22Rv1 (cell line): ENCODE measurements at regions not wholly inside any gene's neighbourhood (a gene's known extent, or its start where the extent isn't known, plus 50 kb on each side); places are given as distances from the start of the nearest gene placed in this dataset.

Experiments
- H3K27ac ChIP-seq: fragments of 450-650 bp; 2 replicates; pipeline ENCODE4 v1.5.1; 2017
- ZFX ChIP-seq: fragments of 450-650 bp; IDR thresholded peaks from 2 replicates; pipeline ENCODE4 v1.6.1; 2017; ENCODE audit warnings: antibody characterized with exemption, borderline replicate concordance
- TF ChIP-seq, protein P1 (sequence below): fragments of 450-650 bp; IDR thresholded peaks from 2 replicates; pipeline ENCODE4 v1.5.1; 2017; ENCODE audit warnings: mild to moderate bottlenecking

- no peak overlapping the region for H3K27ac ChIP-seq
- TF ChIP-seq ZFX = no peak
- TF ChIP-seq, protein P1, sequence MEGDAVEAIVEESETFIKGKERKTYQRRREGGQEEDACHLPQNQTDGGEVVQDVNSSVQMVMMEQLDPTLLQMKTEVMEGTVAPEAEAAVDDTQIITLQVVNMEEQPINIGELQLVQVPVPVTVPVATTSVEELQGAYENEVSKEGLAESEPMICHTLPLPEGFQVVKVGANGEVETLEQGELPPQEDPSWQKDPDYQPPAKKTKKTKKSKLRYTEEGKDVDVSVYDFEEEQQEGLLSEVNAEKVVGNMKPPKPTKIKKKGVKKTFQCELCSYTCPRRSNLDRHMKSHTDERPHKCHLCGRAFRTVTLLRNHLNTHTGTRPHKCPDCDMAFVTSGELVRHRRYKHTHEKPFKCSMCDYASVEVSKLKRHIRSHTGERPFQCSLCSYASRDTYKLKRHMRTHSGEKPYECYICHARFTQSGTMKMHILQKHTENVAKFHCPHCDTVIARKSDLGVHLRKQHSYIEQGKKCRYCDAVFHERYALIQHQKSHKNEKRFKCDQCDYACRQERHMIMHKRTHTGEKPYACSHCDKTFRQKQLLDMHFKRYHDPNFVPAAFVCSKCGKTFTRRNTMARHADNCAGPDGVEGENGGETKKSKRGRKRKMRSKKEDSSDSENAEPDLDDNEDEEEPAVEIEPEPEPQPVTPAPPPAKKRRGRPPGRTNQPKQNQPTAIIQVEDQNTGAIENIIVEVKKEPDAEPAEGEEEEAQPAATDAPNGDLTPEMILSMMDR = no peak
Observed at GRCh38 chr10:44293842-44294241, 91.1 kb downstream of the CXCL12 start.

DNA sequence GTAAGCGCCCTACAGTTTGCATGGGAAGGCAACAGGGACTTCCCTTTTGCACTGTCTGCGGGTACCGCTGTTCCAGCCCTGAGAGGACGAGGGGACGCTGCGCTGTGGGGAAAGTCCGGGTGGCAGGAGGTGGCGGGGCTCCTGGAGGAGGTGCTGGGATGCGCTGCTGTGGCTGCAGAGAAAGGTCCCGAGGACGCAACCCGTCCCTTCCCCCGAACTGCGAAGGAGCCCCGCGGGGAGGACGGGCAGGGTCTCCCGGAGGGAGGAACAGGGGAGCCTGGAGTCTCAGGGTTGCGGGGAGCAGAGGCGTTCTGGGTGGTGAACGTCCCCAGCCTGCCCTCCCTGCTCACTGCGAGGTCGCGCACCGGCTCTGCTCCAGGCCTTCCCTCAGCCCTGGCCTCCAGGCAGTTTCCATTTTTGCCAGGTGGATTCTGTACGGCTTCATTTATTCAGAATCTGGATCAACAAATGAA, 91.6 kb downstream of the CXCL12 start:
- TF ChIP-seq, protein P1 = no peak
- TF ChIP-seq ZFX = no peak
- H3K27ac ChIP-seq = no peak overlapping the region

DNA sequence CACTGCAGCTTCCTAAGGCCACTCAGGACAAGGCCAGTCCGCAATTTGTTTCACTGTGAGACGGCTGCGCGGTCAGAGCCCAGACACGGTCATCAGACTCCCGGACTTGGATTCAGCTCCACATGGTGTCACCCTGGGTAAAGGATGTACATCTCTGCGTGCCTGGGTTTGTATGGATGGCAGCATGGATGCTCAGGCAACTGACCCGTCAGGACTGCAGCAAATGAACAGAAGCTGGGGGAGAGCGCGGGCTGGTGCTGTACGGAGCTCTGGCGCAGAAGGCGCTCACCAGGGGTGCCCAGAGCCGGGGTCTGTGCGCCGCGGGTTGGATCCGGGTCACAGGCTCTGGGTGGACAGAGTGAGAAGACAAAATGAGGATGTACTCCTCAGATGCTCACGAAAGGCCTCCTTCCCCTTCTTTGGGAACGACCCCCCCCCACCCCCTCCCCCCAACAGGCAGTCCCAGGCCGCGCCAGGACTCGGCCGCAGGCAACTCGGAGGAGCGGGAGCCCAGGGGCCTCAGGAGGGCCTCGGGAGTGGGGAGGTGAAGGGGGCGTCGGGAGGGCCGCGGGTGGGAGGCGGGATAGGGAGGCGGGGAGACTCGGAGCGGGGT, 92.4 kb downstream of the CXCL12 start:
- no peak for TF ChIP-seq ZFX
- H3K27ac ChIP-seq = no peak overlapping the region

- H3K27ac ChIP-seq = no peak overlapping the region
- TF ChIP-seq, protein P1 = no peak
- no peak for TF ChIP-seq ZFX
Observed at GRCh38 chr10:44291091-44291490, 93.8 kb downstream of the CXCL12 start.

- TF ChIP-seq, protein P1 = no peak
- no peak for TF ChIP-seq ZFX
- no peak overlapping the region for H3K27ac ChIP-seq
Observed at GRCh38 chr10:44289125-44289524, 95.8 kb downstream of the CXCL12 start.

- no peak for TF ChIP-seq ZFX
- TF ChIP-seq, protein P1 = no peak
Observed at GRCh38 chr10:44287408-44287807, 97.5 kb downstream of the CXCL12 start.

GRCh38 chr10:44284198-44285084, 100.5 kb downstream of the CXCL12 start:
- H3K27ac ChIP-seq = no peak overlapping the region
- TF ChIP-seq, protein P1 = no peak
- no peak for TF ChIP-seq ZFX

More at GRCh38 chr10:44287408-44287807, 97.5 kb downstream of the CXCL12 start:
- H3K27ac ChIP-seq = no peak overlapping the region
